GM23338 (cell line): ENCODE measurements at regions not wholly inside any gene's neighbourhood (a gene's known extent, or its start where the extent isn't known, plus 50 kb on each side); places are given as distances from the start of the nearest gene placed in this dataset.

Source experiments
- ATAC-seq: fragments of 200-7000 bp; cut with Tn5 transposase; 3 replicates; pipeline ENCODE4 v1.9.1; 2020
- DNase-seq: peaks from one replicate; pipeline ENCODE4 v3.0.0-alpha.2; 2015; ENCODE audit warnings: low spot score
- H2AFZ ChIP-seq: fragments of 200-600 bp; sonication (generic); 2 replicates; pipeline ENCODE4 v1.8.0; 2016; ENCODE audit warnings: antibody characterized with exemption, mild to moderate bottlenecking, moderate library complexity
- H3F3A ChIP-seq: fragments of 200-600 bp; sonication (generic); replicated peaks from 2 replicates; pipeline ENCODE4 v1.8.0; 2017; ENCODE audit warnings: antibody characterized with exemption, mixed run types, low read depth
- H3K27ac ChIP-seq: fragments of 200-600 bp; sonication (generic); 2 replicates; pipeline ENCODE4 v1.6.1; 2016; ENCODE audit warnings: low read depth
- H3K27me3 ChIP-seq: fragments of 200-600 bp; sonication (generic); 2 replicates; pipeline ENCODE4 v1.8.0; 2016; ENCODE audit warnings: mild to moderate bottlenecking, mixed run types, moderate library complexity; ENCODE audit not compliant: insufficient read depth
- H3K36me3 ChIP-seq: fragments of 200-600 bp; sonication (generic); 2 replicates; pipeline ENCODE4 v1.8.0; 2016; ENCODE audit warnings: mild to moderate bottlenecking; ENCODE audit not compliant: insufficient read depth
- H3K4me1 ChIP-seq: fragments of 200-600 bp; sonication (generic); 2 replicates; pipeline ENCODE4 v1.8.0; 2016; ENCODE audit warnings: mild to moderate bottlenecking, moderate library complexity; ENCODE audit not compliant: insufficient read depth
- H3K4me2 ChIP-seq: fragments of 200-600 bp; sonication (generic); 2 replicates; pipeline ENCODE4 v1.7.1; 2017; ENCODE audit warnings: mixed run types
- H3K4me3 ChIP-seq: fragments of 200-600 bp; sonication (generic); 2 replicates; pipeline ENCODE4 v1.6.1; 2016; ENCODE audit warnings: mixed run types
- H3K79me2 ChIP-seq: fragments of 200-600 bp; sonication (generic); replicated peaks from 2 replicates; pipeline ENCODE4 v1.8.0; 2017; ENCODE audit warnings: mild to moderate bottlenecking; ENCODE audit not compliant: insufficient read depth
- H3K9me2 ChIP-seq: fragments of 200-600 bp; sonication (generic); 2 replicates; pipeline ENCODE4 v1.8.0; 2017; ENCODE audit not compliant: insufficient read depth
- H4K20me1 ChIP-seq: fragments of 200-600 bp; sonication (generic); replicated peaks from 2 replicates; pipeline ENCODE4 v1.8.0; 2017; ENCODE audit warnings: mild to moderate bottlenecking; ENCODE audit not compliant: insufficient read depth
- H3K27ac Mint-ChIP-seq: 2 replicates; pipeline ENCODE4 v1.8.0; 2020; ENCODE audit warnings: inconsistent platforms, mild to moderate bottlenecking, moderate library complexity, mixed read lengths
- H3K27me3 Mint-ChIP-seq: 3 replicates; pipeline ENCODE4 v1.8.0; 2022; ENCODE audit warnings: low read depth, mild to moderate bottlenecking, moderate library complexity, mixed read lengths, inconsistent platforms; ENCODE audit not compliant: insufficient read depth, poor library complexity
- H3K36me3 Mint-ChIP-seq: 3 replicates; pipeline ENCODE4 v1.8.0; 2021; ENCODE audit warnings: low read depth, mild to moderate bottlenecking, inconsistent platforms, moderate library complexity, mixed read lengths
- H3K4me1 Mint-ChIP-seq: 3 replicates; pipeline ENCODE4 v1.8.0; 2020; ENCODE audit warnings: mild to moderate bottlenecking, inconsistent platforms, mixed read lengths
- H3K4me3 Mint-ChIP-seq: 3 replicates; pipeline ENCODE4 v1.8.0; 2021; ENCODE audit warnings: moderate library complexity, mild to moderate bottlenecking, inconsistent platforms, mixed read lengths
- H3K9me3 Mint-ChIP-seq: 3 replicates; pipeline ENCODE4 v1.8.0; 2020; ENCODE audit warnings: moderate library complexity, mild to moderate bottlenecking, inconsistent platforms, mixed read lengths
- CREB1 ChIP-seq: fragments of 250-450 bp; sonication (Bioruptor Pico); IDR thresholded peaks from 2 replicates; pipeline ENCODE4 v1.5.0; 2020; ENCODE audit warnings: low read depth, mild to moderate bottlenecking, moderate library complexity
- EZH2 ChIP-seq: fragments of 200-600 bp; sonication (generic); IDR thresholded peaks from one replicate; pipeline ENCODE4 v1.8.0; 2017; ENCODE audit warnings: antibody characterized with exemption, mild to moderate bottlenecking, low read depth; ENCODE audit not compliant: unreplicated experiment
- EZH2phosphoT487 ChIP-seq: fragments of 200-600 bp; sonication (generic); IDR thresholded peaks from one replicate; pipeline ENCODE4 v1.8.1; 2018; ENCODE audit warnings: antibody characterized with exemption; ENCODE audit not compliant: unreplicated experiment
- JUNB ChIP-seq: IDR thresholded peaks from one replicate; pipeline ENCODE4 v1.6.1; 2016; ENCODE audit warnings: antibody characterized with exemption; ENCODE audit not compliant: unreplicated experiment
- NANOG ChIP-seq: IDR thresholded peaks from 2 replicates; pipeline ENCODE4 v1.6.1; 2016; ENCODE audit warnings: antibody characterized with exemption, borderline replicate concordance
- POLR2AphosphoS5 ChIP-seq: IDR thresholded peaks from 2 replicates; pipeline ENCODE4 v1.6.1; 2016; ENCODE audit warnings: antibody characterized with exemption, low read depth
- STAT1 ChIP-seq: IDR thresholded peaks from one replicate; pipeline ENCODE4 v1.6.1; 2016; ENCODE audit warnings: antibody characterized with exemption; ENCODE audit not compliant: unreplicated experiment
- ZNF114 ChIP-seq: fragments of 250-450 bp; sonication (Bioruptor Pico); IDR thresholded peaks from 2 replicates; pipeline ENCODE4 v1.5.0; 2020; ENCODE audit warnings: mild to moderate bottlenecking, moderate library complexity
- ZNF331 ChIP-seq: fragments of 250-450 bp; sonication (Bioruptor Pico); IDR thresholded peaks from 2 replicates; pipeline ENCODE4 v1.5.0; 2020; ENCODE audit warnings: low read depth, mild to moderate bottlenecking, moderate library complexity
- TF ChIP-seq, protein P1 (sequence below): fragments of 250-450 bp; sonication (Bioruptor Pico); IDR thresholded peaks from 2 replicates; pipeline ENCODE4 v1.5.0; 2020; ENCODE audit warnings: mild to moderate bottlenecking, moderate library complexity
- TF ChIP-seq, protein P2 (sequence below): IDR thresholded peaks from 2 replicates; pipeline ENCODE4 v1.6.1; 2016; ENCODE audit warnings: antibody characterized with exemption
- TF ChIP-seq, protein P3 (sequence below): IDR thresholded peaks from one replicate; pipeline ENCODE4 v1.6.1; 2018; ENCODE audit warnings: antibody characterized with exemption; ENCODE audit not compliant: unreplicated experiment
- TF ChIP-seq, protein P4 (sequence below), 2 experiments: fragments of 200-600 bp in 1 of 2; sonication (generic) in 1 of 2; conservative IDR thresholded peaks; 2 replicates each; pipeline versions ENCODE4 v1.5.1 to v1.6.1; 2016 to 2017; ENCODE audit warnings: antibody characterized with exemption in 2 of 2, low read depth in 2 of 2, mild to moderate bottlenecking in 2 of 2, moderate library complexity in 1 of 2

DNA sequence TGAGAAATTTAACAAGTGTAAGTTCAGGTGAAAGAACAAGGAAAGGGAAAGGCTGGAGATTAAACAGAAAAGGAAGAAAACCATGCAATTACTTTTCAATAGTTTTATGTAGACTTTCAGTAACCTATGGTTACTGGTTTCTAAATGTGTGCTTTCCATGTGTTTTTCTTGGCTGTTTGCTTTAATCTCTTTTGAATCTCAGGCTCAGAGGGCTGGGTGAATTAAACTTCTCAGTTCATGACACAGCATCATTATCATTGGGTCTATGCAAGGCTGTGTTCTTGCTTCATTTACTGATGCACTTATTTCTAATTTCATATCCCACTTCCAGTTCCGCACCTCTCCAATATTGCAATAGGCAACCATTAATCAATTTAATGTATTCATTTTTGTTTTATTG lies 266.5 kb upstream of the UGT8 start:
- no peaks in the 10 kb centered on the region for H3F3A ChIP-seq
- H3K4me3 ChIP-seq, result no peak overlapping the region
- H3K4me1 ChIP-seq, result no peaks in the 10 kb centered on the region
- no peak overlapping the region for H3K4me3 Mint-ChIP-seq
- no peaks in the 10 kb centered on the region for H3K4me1 Mint-ChIP-seq
- no peaks in the 10 kb centered on the region for H3K27me3 ChIP-seq
- no peaks in the 10 kb centered on the region for H3K9me3 Mint-ChIP-seq
- no peaks in the 10 kb centered on the region for H3K79me2 ChIP-seq
- no peaks in the 10 kb centered on the region for H3K36me3 ChIP-seq
- no peak overlapping the region for H3K27ac ChIP-seq
- ATAC-seq, result no peak
- H3K27ac Mint-ChIP-seq, result no peak overlapping the region
- TF ChIP-seq, protein P1, sequence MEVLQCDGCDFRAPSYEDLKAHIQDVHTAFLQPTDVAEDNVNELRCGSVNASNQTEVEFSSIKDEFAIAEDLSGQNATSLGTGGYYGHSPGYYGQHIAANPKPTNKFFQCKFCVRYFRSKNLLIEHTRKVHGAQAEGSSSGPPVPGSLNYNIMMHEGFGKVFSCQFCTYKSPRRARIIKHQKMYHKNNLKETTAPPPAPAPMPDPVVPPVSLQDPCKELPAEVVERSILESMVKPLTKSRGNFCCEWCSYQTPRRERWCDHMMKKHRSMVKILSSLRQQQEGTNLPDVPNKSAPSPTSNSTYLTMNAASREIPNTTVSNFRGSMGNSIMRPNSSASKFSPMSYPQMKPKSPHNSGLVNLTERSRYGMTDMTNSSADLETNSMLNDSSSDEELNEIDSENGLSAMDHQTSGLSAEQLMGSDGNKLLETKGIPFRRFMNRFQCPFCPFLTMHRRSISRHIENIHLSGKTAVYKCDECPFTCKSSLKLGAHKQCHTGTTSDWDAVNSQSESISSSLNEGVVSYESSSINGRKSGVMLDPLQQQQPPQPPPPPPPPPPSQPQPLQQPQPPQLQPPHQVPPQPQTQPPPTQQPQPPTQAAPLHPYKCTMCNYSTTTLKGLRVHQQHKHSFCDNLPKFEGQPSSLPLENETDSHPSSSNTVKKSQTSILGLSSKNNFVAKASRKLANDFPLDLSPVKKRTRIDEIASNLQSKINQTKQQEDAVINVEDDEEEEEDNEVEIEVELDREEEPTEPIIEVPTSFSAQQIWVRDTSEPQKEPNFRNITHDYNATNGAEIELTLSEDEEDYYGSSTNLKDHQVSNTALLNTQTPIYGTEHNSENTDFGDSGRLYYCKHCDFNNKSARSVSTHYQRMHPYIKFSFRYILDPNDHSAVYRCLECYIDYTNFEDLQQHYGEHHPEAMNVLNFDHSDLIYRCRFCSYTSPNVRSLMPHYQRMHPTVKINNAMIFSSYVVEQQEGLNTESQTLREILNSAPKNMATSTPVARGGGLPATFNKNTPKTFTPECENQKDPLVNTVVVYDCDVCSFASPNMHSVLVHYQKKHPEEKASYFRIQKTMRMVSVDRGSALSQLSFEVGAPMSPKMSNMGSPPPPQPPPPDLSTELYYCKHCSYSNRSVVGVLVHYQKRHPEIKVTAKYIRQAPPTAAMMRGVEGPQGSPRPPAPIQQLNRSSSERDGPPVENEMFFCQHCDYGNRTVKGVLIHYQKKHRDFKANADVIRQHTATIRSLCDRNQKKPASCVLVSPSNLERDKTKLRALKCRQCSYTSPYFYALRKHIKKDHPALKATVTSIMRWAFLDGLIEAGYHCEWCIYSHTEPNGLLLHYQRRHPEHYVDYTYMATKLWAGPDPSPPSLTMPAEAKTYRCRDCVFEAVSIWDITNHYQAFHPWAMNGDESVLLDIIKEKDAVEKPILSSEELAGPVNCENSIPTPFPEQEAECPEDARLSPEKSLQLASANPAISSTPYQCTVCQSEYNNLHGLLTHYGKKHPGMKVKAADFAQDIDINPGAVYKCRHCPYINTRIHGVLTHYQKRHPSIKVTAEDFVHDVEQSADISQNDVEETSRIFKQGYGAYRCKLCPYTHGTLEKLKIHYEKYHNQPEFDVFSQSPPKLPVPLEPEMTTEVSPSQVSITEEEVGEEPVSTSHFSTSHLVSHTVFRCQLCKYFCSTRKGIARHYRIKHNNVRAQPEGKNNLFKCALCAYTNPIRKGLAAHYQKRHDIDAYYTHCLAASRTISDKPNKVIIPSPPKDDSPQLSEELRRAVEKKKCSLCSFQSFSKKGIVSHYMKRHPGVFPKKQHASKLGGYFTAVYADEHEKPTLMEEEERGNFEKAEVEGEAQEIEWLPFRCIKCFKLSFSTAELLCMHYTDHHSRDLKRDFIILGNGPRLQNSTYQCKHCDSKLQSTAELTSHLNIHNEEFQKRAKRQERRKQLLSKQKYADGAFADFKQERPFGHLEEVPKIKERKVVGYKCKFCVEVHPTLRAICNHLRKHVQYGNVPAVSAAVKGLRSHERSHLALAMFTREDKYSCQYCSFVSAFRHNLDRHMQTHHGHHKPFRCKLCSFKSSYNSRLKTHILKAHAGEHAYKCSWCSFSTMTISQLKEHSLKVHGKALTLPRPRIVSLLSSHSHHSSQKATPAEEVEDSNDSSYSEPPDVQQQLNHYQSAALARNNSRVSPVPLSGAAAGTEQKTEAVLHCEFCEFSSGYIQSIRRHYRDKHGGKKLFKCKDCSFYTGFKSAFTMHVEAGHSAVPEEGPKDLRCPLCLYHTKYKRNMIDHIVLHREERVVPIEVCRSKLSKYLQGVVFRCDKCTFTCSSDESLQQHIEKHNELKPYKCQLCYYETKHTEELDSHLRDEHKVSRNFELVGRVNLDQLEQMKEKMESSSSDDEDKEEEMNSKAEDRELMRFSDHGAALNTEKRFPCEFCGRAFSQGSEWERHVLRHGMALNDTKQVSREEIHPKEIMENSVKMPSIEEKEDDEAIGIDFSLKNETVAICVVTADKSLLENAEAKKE (CRISPR knock-in tag), result no peak
- TF ChIP-seq STAT1 (no peak), ZNF331 (no peak), ZNF114 (CRISPR knock-in tag) (no peak), EZH2 (no peak), EZH2phosphoT487 (no peak), CREB1 (CRISPR knock-in tag) (no peak), JUNB (no peak), NANOG (no peak), POLR2AphosphoS5 (no peak)
- TF ChIP-seq, protein P2, sequence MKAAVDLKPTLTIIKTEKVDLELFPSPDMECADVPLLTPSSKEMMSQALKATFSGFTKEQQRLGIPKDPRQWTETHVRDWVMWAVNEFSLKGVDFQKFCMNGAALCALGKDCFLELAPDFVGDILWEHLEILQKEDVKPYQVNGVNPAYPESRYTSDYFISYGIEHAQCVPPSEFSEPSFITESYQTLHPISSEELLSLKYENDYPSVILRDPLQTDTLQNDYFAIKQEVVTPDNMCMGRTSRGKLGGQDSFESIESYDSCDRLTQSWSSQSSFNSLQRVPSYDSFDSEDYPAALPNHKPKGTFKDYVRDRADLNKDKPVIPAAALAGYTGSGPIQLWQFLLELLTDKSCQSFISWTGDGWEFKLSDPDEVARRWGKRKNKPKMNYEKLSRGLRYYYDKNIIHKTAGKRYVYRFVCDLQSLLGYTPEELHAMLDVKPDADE, result no peak
- TF ChIP-seq, protein P3, sequence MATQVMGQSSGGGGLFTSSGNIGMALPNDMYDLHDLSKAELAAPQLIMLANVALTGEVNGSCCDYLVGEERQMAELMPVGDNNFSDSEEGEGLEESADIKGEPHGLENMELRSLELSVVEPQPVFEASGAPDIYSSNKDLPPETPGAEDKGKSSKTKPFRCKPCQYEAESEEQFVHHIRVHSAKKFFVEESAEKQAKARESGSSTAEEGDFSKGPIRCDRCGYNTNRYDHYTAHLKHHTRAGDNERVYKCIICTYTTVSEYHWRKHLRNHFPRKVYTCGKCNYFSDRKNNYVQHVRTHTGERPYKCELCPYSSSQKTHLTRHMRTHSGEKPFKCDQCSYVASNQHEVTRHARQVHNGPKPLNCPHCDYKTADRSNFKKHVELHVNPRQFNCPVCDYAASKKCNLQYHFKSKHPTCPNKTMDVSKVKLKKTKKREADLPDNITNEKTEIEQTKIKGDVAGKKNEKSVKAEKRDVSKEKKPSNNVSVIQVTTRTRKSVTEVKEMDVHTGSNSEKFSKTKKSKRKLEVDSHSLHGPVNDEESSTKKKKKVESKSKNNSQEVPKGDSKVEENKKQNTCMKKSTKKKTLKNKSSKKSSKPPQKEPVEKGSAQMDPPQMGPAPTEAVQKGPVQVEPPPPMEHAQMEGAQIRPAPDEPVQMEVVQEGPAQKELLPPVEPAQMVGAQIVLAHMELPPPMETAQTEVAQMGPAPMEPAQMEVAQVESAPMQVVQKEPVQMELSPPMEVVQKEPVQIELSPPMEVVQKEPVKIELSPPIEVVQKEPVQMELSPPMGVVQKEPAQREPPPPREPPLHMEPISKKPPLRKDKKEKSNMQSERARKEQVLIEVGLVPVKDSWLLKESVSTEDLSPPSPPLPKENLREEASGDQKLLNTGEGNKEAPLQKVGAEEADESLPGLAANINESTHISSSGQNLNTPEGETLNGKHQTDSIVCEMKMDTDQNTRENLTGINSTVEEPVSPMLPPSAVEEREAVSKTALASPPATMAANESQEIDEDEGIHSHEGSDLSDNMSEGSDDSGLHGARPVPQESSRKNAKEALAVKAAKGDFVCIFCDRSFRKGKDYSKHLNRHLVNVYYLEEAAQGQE, result no peak
- TF ChIP-seq, protein P4, sequence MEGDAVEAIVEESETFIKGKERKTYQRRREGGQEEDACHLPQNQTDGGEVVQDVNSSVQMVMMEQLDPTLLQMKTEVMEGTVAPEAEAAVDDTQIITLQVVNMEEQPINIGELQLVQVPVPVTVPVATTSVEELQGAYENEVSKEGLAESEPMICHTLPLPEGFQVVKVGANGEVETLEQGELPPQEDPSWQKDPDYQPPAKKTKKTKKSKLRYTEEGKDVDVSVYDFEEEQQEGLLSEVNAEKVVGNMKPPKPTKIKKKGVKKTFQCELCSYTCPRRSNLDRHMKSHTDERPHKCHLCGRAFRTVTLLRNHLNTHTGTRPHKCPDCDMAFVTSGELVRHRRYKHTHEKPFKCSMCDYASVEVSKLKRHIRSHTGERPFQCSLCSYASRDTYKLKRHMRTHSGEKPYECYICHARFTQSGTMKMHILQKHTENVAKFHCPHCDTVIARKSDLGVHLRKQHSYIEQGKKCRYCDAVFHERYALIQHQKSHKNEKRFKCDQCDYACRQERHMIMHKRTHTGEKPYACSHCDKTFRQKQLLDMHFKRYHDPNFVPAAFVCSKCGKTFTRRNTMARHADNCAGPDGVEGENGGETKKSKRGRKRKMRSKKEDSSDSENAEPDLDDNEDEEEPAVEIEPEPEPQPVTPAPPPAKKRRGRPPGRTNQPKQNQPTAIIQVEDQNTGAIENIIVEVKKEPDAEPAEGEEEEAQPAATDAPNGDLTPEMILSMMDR (conservative IDR thresholded peaks at IDR 0.05; ENCODE audit: low read depth in 2 of 2), result no peak
- H3K9me2 ChIP-seq, result no peaks in the 10 kb centered on the region
- no peak overlapping the region for H3K4me2 ChIP-seq
- DNase-seq, result no peak
- H3K36me3 Mint-ChIP-seq, result no peaks in the 10 kb centered on the region
- no peaks in the 10 kb centered on the region for H4K20me1 ChIP-seq
- no peaks in the 10 kb centered on the region for H3K27me3 Mint-ChIP-seq
- no peak overlapping the region for H2AFZ ChIP-seq
